BLaER1 (cell line): ENCODE measurements at regions not wholly inside any gene's neighbourhood (a gene's known extent, or its start where the extent isn't known, plus 50 kb on each side); places are given as distances from the start of the nearest gene placed in this dataset.
A peak's percentile ranks its signal among the peaks of the same experiment; 100 is the strongest.
"Not testable (repeated sequence)": the region's sequence is repeated elsewhere in the genome, so short reads cannot be mapped to it uniquely, and the experiment has no call there.

Source experiments
- H3K27ac ChIP-seq: shearing (Covaris generic); formaldehyde crosslinking; 2 replicates; pipeline ENCODE4 v1.8.1; 2022
- H3K27me3 ChIP-seq: shearing (Covaris generic); formaldehyde crosslinking; 2 replicates; pipeline ENCODE4 v1.8.1; 2022
- H3K36me3 ChIP-seq: shearing (Covaris generic); formaldehyde crosslinking; 2 replicates; pipeline ENCODE4 v1.8.1; 2022
- H3K4me1 ChIP-seq: shearing (Covaris generic); formaldehyde crosslinking; 2 replicates; pipeline ENCODE4 v1.8.1; 2022
- H3K4me2 ChIP-seq: shearing (Covaris generic); formaldehyde crosslinking; 2 replicates; pipeline ENCODE4 v1.8.1; 2022
- H3K4me3 ChIP-seq: shearing (Covaris generic); formaldehyde crosslinking; 2 replicates; pipeline ENCODE4 v1.8.1; 2022
- H3K9ac ChIP-seq: shearing (Covaris generic); formaldehyde crosslinking; 2 replicates; pipeline ENCODE4 v1.8.1; 2022
- H3K9me3 ChIP-seq: shearing (Covaris generic); formaldehyde crosslinking; 2 replicates; pipeline ENCODE4 v1.8.1; 2022
- H4K20me1 ChIP-seq: shearing (Covaris generic); formaldehyde crosslinking; 2 replicates; pipeline ENCODE4 v1.8.1; 2022
- Cebpa-rat ChIP-seq: shearing (Covaris generic); IDR thresholded peaks from 2 replicates; pipeline ENCODE4 v1.8.1; 2022

DNA sequence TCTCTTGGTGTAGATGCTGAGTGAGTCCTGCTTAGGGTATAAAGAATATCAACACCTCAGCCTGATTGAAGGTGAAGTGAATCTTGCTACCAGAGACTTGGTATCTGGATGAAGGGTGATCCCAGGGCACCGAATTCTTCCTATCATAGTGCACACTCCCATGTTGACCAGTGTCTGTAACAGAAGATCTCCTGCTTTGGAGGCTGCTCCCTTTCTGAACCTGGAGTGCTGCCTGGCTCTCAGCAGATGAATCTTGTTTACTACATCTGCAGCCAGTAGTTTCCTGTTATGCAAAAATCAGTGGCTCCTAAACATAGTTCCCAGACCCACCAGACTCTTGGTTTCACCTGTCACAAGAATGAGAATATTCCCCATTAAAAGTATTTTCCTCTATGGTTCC lies 191.7 kb upstream of the GK2 start:
- Histone ChIP-seq H4K20me1 (no peaks in the 10 kb centered on the region), H3K9ac (no peak overlapping the region), H3K4me3 (no peak overlapping the region), H3K4me2 (peak overlapping the region; percentile 18; the same call in 1 of the 2 replicates), H3K27ac (no peak overlapping the region), H3K9me3 (no peaks in the 10 kb centered on the region), H3K36me3 (no peaks in the 10 kb centered on the region), H3K4me1 (peaks cover 49% of the 10 kb centered on the region), H3K27me3 (no peaks in the 10 kb centered on the region)
- no peak for TF ChIP-seq Cebpa-rat

GRCh38 chr4:79598801-79599200 lies 190.8 kb upstream of the GK2 start:
- Histone ChIP-seq H4K20me1 (no peaks in the 10 kb centered on the region), H3K27ac (no peak overlapping the region), H3K4me3 (no peak overlapping the region), H3K4me1 (peaks cover 40% of the 10 kb centered on the region), H3K9ac (no peak overlapping the region), H3K27me3 (no peaks in the 10 kb centered on the region), H3K9me3 (no peaks in the 10 kb centered on the region), H3K36me3 (no peaks in the 10 kb centered on the region), H3K4me2 (no peak overlapping the region)
- TF ChIP-seq Cebpa-rat = no peak

DNA sequence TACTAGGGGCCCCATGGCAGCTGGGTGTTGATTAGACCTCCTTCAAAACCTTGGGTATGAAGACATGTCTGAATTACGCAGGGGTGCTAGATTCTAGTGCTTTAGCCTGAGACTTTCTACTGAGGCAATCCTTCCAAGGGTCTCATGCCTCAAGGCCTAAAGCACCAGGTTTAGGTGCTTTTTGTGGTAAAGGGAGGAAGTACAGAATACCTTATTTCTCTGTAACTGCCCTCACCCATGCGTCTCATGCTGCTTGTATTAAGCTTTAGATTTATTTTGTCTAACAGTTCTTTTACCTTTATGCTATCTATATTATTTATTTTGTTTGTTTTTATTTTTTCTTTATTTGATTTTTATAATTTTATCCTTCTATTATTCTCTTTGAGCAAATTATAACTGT lies 190.2 kb upstream of the GK2 start:
- TF ChIP-seq Cebpa-rat = no peak

DNA sequence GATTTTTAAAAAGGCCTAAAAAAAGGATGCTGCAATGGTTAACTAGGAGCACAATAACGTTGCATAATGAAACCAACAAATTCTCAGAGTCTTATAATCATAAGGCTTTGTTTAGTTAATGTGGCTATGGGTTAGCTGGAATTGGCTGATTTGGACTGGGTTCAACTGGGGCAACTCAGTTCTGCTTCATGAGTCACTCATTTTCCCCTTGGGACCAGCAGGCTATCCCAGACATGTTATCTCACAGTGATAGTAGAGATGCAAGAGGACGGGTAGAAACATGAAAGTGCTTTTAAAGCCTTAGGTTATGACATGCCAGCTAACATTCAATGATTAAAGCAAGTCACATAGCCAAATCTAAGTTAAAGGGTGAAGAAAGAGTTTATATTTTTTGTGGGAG lies 189.2 kb upstream of the GK2 start:
- Histone ChIP-seq H3K36me3 (no peaks in the 10 kb centered on the region), H3K27ac (no peak overlapping the region), H3K9me3 (no peaks in the 10 kb centered on the region), H3K9ac (no peak overlapping the region), H3K27me3 (no peaks in the 10 kb centered on the region), H3K4me1 (peaks cover 33% of the 10 kb centered on the region), H3K4me3 (no peak overlapping the region), H3K4me2 (peak overlapping the region; percentile 52), H4K20me1 (no peaks in the 10 kb centered on the region)
- TF ChIP-seq Cebpa-rat = no peak

More for the DNA sequence above, 190.2 kb upstream of the GK2 start:
- H4K20me1 ChIP-seq = no peaks in the 10 kb centered on the region
- no peak overlapping the region for H3K9ac ChIP-seq
- no peaks in the 10 kb centered on the region for H3K36me3 ChIP-seq
- no peaks in the 10 kb centered on the region for H3K27me3 ChIP-seq
- no peaks in the 10 kb centered on the region for H3K9me3 ChIP-seq
- H3K4me1 ChIP-seq = peaks cover 34% of the 10 kb centered on the region
- H3K27ac ChIP-seq = no peak overlapping the region
- H3K4me2 ChIP-seq = no peak overlapping the region
- no peak overlapping the region for H3K4me3 ChIP-seq

- not testable (repeated sequence) for H3K4me3 ChIP-seq, H3K4me1 ChIP-seq, H3K36me3 ChIP-seq, H3K27me3 ChIP-seq, H3K9me3 ChIP-seq, H3K27ac ChIP-seq, H3K9ac ChIP-seq, H3K4me2 ChIP-seq, H4K20me1 ChIP-seq
Measured at GRCh38 chr4:79592218-79592617, 184.2 kb upstream of the GK2 start.

- Histone ChIP-seq H3K36me3 (no peaks in the 10 kb centered on the region), H3K4me3 (no peak overlapping the region), H3K4me1 (no peaks in the 10 kb centered on the region), H3K27ac (no peak overlapping the region), H4K20me1 (no peaks in the 10 kb centered on the region), H3K4me2 (no peak overlapping the region), H3K27me3 (no peaks in the 10 kb centered on the region), H3K9me3 (no peaks in the 10 kb centered on the region), H3K9ac (no peak overlapping the region)
- TF ChIP-seq Cebpa-rat = no peak
Measured at GRCh38 chr4:79588679-79589078, 180.7 kb upstream of the GK2 start.

DNA sequence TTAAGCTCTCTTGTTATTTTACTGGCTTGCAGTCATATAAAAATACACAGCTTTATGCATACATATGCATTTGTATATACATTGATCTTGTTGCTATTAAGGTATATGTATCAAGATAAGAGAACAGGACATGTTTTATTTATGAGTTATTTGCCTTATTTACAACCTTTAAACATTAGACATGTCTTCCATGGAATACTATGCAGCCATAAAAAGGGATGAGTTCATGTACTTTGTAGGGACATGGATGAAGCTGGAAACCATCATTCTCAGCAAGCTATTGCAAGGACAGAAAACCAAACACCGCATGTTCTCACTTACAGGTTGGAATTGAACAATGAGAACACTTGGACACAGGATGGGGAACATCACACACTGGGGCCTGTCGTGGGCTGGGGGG lies 179.2 kb upstream of the GK2 start:
- not testable (repeated sequence) for H3K9me3 ChIP-seq, H3K27ac ChIP-seq, H3K4me2 ChIP-seq, H4K20me1 ChIP-seq, H3K9ac ChIP-seq, H3K36me3 ChIP-seq, H3K4me3 ChIP-seq, H3K4me1 ChIP-seq, H3K27me3 ChIP-seq

DNA sequence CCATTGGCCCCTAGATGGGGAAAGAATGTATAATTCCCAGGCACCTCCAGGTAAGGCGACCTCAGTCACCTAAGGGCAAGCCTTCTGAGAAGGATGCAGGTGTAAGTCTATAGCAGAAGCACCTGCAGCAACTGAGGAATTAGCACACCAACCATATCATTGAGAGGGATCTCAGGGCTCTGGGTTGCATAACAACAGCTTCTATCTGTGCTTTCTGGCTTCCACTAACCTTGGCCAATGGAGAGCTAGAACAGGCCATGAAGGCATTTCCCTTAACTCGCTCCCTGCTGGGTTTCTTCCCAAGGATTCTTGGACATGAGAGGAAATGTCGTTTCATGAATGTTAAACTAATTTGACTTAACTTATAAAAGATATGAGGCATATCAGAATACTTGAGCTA lies 177.8 kb upstream of the GK2 start:
- Histone ChIP-seq H3K9ac (no peak overlapping the region), H3K4me1 (no peaks in the 10 kb centered on the region), H3K4me3 (no peak overlapping the region), H3K27ac (no peak overlapping the region), H3K9me3 (no peaks in the 10 kb centered on the region), H3K27me3 (no peaks in the 10 kb centered on the region), H3K36me3 (no peaks in the 10 kb centered on the region), H4K20me1 (no peaks in the 10 kb centered on the region), H3K4me2 (no peak overlapping the region)
- no peak for TF ChIP-seq Cebpa-rat

GRCh38 chr4:79585330-79585729 lies 177.3 kb upstream of the GK2 start:
- no peaks in the 10 kb centered on the region for H3K9me3 ChIP-seq
- H3K9ac ChIP-seq = no peak overlapping the region
- no peak overlapping the region for H3K4me3 ChIP-seq
- H3K4me2 ChIP-seq = no peak overlapping the region
- no peak overlapping the region for H3K27ac ChIP-seq
- TF ChIP-seq Cebpa-rat = no peak
- no peaks in the 10 kb centered on the region for H4K20me1 ChIP-seq
- H3K4me1 ChIP-seq = no peaks in the 10 kb centered on the region
- H3K36me3 ChIP-seq = no peaks in the 10 kb centered on the region
- H3K27me3 ChIP-seq = no peaks in the 10 kb centered on the region

- no peaks in the 10 kb centered on the region for H3K36me3 ChIP-seq
- H3K4me2 ChIP-seq = no peak overlapping the region
Measured at GRCh38 chr4:79584902-79585301, 176.9 kb upstream of the GK2 start.

DNA sequence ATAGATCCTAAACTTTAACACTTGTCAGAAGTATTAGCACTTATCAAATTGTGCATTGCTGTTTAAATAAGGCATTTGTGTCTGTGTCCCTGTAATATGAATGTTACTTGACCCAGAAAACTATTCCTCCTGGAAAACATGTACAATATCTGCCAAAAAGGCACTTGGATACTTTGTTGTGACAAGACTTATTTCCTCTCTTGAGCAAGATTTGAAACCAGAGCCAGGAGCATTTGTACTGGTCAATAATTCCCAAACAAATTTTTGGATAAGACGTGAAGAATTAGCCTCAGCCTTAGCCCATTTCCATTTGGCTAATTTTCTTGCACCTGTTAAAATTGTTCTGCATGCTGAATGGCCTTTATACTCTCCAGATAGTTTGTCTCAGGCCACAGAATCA lies 176.3 kb upstream of the GK2 start:
- Histone ChIP-seq H3K9ac (no peak overlapping the region), H3K36me3 (no peaks in the 10 kb centered on the region), H3K4me2 (no peak overlapping the region), H3K4me1 (no peaks in the 10 kb centered on the region), H4K20me1 (no peaks in the 10 kb centered on the region), H3K27me3 (no peaks in the 10 kb centered on the region), H3K9me3 (no peaks in the 10 kb centered on the region), H3K4me3 (no peak overlapping the region), H3K27ac (no peak overlapping the region)
- no peak for TF ChIP-seq Cebpa-rat

More at GRCh38 chr4:79584902-79585301, 176.9 kb upstream of the GK2 start:
- Histone ChIP-seq H3K27ac (no peak overlapping the region), H3K4me1 (no peaks in the 10 kb centered on the region), H3K4me3 (no peak overlapping the region), H3K9me3 (no peaks in the 10 kb centered on the region), H3K9ac (no peak overlapping the region), H3K27me3 (no peaks in the 10 kb centered on the region), H4K20me1 (no peaks in the 10 kb centered on the region)
- TF ChIP-seq Cebpa-rat = no peak
